AG09309 (cell line): ENCODE measurements at regions not wholly inside any gene's neighbourhood (a gene's known extent, or its start where the extent isn't known, plus 50 kb on each side); places are given as distances from the start of the nearest gene placed in this dataset.

Experiments
- DNase-seq: peaks from one replicate; pipeline ENCODE4 v3.0.0-alpha.2; 2010; ENCODE audit warnings: low read depth
- H3K4me3 ChIP-seq: 2 replicates; pipeline ENCODE4 v1.5.1; 2011; ENCODE audit warnings: mild to moderate bottlenecking, low read depth, low read length, moderate library complexity; ENCODE audit not compliant: control insufficient read depth
- TF ChIP-seq, protein P1 (sequence below): IDR thresholded peaks from 2 replicates; pipeline ENCODE4 v1.5.1; 2011; ENCODE audit warnings: mild to moderate bottlenecking, low read depth, low read length, inconsistent platforms; ENCODE audit not compliant: insufficient read depth, control insufficient read depth; ENCODE audit errors: missing control alignments

DNA sequence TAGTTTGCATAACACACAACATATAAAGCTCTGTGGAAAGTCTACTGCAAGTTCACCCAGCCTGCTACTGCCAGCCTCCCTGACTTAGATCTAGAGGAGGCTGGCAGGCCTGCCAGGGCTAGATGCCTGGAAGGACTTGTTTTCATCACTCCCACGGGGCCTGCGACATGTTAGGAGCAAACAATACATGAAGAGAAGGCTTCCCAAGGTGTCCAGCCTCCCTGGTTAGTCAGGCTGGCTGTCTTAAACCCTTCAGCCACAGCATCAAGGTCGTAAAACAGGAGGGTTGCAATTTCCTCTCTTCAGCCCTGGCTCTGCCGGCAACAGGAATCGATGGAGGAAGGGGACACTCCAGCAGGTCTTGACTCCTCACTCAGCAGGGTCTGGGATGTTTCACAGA, 104.5 kb downstream of the NGF start:
- TF ChIP-seq, protein P1, sequence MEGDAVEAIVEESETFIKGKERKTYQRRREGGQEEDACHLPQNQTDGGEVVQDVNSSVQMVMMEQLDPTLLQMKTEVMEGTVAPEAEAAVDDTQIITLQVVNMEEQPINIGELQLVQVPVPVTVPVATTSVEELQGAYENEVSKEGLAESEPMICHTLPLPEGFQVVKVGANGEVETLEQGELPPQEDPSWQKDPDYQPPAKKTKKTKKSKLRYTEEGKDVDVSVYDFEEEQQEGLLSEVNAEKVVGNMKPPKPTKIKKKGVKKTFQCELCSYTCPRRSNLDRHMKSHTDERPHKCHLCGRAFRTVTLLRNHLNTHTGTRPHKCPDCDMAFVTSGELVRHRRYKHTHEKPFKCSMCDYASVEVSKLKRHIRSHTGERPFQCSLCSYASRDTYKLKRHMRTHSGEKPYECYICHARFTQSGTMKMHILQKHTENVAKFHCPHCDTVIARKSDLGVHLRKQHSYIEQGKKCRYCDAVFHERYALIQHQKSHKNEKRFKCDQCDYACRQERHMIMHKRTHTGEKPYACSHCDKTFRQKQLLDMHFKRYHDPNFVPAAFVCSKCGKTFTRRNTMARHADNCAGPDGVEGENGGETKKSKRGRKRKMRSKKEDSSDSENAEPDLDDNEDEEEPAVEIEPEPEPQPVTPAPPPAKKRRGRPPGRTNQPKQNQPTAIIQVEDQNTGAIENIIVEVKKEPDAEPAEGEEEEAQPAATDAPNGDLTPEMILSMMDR, result no peak
- no peak for DNase-seq
- H3K4me3 ChIP-seq, result no peak overlapping the region

DNA sequence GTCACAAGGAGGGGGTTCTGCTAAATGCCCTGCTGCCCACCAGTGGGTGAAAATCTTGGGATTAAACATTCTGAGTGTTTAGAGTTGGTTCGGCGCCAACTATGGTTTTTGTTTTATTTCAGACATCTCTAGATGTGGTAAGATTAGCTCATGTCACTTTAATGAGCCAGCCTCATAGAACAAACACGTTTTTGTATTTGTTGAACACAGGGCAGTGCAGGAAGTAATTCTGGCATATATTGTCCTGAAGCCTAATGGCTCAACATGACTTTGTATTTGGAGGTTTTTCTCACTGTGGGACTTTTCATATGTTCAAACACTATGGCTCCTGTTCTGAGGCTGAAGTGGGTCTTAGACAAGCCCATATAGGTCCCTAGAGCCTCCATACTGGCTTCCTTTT, 107.8 kb downstream of the NGF start:
- no peak overlapping the region for H3K4me3 ChIP-seq
- no peak for DNase-seq
- TF ChIP-seq, protein P1, result no peak

DNA sequence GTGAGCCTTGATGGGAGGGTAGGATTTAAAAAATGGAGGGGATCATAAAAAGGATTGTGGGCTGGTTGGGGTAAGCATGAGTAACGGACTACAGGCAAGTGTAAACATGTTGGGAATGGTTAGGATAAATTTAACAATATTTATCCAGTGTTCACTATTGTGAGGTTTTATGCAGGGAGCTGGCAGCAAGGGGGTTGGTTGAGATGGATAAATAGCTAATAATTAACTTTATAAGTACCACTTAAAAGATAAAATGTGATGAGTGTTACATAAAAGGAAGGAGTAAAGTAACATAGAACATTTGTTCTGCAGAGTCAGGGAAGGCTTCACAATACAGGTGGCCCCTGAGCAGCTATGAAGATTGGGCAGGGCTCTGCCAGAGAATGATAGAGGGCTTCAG, 109.0 kb downstream of the NGF start:
- DNase-seq, result no peak
- TF ChIP-seq, protein P1, result no peak
- H3K4me3 ChIP-seq, result no peak overlapping the region

DNA sequence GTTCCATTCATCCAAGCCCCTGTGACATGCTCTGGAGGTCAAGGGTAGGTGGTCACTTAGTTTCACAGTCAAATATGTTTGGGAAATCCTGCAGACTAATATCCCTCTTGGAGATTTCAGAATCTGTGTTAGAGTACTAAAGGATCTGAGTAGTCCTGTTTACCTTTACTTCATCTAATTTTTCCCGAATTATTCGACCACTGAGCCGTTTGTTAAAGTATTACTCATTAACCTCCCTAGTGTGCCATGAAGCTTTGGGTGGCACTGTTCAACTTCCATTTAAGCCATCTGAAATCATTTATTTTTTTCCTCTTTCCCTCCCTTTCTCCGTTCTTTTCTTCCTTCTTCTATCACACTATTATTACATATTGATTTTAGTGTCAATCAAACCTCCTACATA, 109.9 kb downstream of the NGF start:
- no peak for DNase-seq
- H3K4me3 ChIP-seq, result no peak overlapping the region
- TF ChIP-seq, protein P1, result no peak

DNA sequence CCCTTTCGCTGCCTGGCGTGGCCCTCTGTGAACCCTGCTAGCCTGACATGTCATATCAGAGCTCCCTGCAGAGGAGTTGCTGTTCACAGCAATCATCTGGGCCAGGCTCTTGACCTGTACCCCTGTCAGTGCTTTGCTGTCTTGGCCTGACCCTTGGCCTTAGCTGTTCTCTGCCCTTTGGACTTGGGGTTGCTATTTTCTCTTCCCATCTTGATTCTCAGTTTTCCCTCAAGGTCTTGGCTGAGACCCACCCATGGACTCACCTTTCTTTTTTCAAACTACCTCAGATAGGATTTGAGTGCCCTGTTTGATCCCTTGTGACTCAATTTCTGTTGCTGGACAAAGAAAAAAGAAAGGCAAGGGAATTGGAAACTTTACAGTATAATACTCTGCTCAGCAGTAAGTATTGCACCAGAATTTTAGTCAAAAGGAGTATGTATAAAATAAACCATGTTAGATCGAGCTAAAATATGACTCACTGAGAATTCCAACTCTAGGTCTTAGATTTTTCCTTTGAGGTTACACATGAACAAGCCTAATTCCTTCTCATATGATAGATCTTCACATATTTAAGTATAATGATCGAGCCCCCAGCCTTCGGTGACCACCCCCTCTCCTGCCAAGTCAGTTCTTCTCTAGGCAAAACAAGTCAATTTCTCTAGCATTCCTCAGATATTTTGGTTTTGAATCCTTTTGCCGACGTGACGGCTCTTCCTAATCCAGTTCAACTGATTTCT, 110.5 kb downstream of the NGF start:
- TF ChIP-seq, protein P1, result no peak
- no peak for DNase-seq
- H3K4me3 ChIP-seq, result no peak overlapping the region

DNA sequence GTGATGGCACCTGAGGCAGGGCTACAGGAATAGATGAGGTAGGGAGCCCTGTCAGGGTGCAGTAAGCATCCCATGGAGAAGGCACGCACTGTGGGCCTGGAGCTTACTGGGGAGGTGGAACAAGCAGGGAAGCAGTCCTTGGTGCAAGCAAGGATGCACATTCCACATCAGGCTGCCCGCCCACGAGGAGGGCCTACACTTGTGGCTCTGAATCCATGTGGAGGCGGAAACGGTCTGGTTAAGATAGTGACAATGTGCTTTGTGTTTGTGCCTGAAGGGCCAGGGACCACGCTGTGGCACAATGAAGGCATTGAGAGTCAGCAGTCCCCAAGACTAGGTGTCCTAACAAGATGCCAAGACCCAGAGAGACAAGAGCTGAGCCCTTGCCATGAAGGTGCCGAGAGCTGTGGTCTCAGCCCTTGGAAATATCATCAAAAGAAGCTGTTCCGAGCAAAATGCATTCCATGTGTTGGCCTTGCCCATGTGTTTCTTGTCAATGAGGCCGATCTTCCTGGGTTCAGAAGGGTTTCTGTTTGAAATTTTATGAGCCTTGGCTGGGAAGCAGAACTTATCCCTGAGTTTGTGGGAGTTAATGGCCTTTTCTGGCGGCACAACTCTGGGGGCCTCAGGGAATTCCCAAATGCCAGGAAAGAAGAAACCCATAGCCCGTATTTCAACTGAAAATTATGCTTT, 111.9 kb downstream of the NGF start:
- DNase-seq, result no peak
- TF ChIP-seq, protein P1, result no peak
- no peak overlapping the region for H3K4me3 ChIP-seq

DNA sequence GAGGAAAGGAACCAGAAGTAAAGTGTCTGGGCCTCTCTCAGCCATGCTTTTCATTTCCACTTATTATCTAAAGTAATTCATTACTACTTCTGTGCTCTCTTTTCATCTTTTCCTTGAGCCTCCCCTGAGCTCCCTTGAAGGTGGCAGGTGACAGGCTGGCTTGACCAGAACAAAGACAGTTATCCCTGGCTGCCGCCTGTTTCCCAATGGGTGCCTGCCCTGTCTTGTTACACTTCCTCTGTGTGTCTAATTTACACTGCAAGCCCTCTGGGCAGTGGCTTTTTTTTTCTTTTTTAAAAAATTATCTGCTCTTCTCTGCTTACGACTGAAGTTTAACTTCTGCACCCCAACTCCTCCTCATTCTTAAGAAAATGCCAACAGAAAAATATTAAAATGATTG, 113.4 kb downstream of the NGF start:
- no peak for DNase-seq
- TF ChIP-seq, protein P1, result no peak
- no peak overlapping the region for H3K4me3 ChIP-seq
